ENCODE measurements at regions not wholly inside any gene's neighbourhood (a gene's known extent, or its start where the extent isn't known, plus 50 kb on each side); places are given as distances from the start of the nearest gene placed in this dataset.

DNA sequence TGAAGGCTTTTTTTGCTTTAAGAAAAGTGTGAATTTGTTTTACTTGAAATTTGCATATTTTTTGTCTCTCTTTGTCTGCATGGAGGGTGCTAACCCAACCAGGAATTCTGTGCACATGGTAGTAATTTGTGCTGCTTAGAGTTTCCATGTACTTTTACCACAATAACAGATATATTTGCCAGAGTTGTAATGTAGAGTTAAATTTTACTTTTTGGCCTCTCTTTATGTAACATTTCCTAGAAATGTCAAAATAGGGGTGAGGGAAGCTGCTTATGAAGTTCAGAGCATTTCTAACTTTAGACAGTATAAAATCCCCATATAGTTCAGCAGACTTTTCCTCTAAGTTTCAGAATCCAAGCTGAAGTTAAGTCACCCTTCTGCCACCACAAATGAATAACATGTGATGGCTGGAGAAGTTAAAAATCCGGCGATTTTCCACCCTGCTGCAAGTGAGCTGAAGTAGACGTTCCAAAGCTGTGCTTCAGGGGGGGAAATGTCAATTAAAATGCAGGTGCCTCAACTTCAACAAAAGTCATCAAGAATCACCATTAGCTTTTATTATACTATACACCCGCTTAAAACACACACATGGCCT lies 385.7 kb upstream of the NR2F2 start:
- TF ChIP-seq EP300 (IDR thresholded peaks at IDR 0.05; ENCODE audit: borderline replicate concordance in 1 of 2, low read depth in 1 of 2, low read length in 1 of 2) (no peak), SIN3A (IDR thresholded peaks at IDR 0.05; ENCODE audit: borderline replicate concordance, low read depth, low read length) (no peak), CTCF (IDR thresholded peaks at IDR 0.05) (no peak), POLR2AphosphoS5 (IDR thresholded peaks at IDR 0.05; ENCODE audit: low read depth, low read length) (no peak), FOXJ3 (CRISPR knock-in tag; IDR thresholded peaks at IDR 0.05) (no peak), RFX5 (IDR thresholded peaks at IDR 0.05; ENCODE audit: low read length) (no peak), RAD21 (IDR thresholded peaks at IDR 0.05; ENCODE audit: low read length) (no peak), FOSL2 (IDR thresholded peaks at IDR 0.05; ENCODE audit: borderline replicate concordance, low read depth) (no peak), RXRA (IDR thresholded peaks at IDR 0.05; ENCODE audit: borderline replicate concordance, low read depth) (no peak), CHD2 (IDR thresholded peaks at IDR 0.05; ENCODE audit: low read length, partially characterized antibody) (no peak), GABPA (IDR thresholded peaks at IDR 0.05; ENCODE audit: low read depth) (no peak)
- TF ChIP-seq, protein P1, sequence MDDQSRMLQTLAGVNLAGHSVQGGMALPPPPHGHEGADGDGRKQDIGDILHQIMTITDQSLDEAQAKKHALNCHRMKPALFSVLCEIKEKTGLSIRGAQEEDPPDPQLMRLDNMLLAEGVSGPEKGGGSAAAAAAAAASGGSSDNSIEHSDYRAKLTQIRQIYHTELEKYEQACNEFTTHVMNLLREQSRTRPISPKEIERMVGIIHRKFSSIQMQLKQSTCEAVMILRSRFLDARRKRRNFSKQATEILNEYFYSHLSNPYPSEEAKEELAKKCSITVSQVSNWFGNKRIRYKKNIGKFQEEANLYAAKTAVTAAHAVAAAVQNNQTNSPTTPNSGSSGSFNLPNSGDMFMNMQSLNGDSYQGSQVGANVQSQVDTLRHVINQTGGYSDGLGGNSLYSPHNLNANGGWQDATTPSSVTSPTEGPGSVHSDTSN (IDR thresholded peaks at IDR 0.05) = no peak
- TF ChIP-seq, protein P2, sequence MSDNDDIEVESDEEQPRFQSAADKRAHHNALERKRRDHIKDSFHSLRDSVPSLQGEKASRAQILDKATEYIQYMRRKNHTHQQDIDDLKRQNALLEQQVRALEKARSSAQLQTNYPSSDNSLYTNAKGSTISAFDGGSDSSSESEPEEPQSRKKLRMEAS (IDR thresholded peaks at IDR 0.05; ENCODE audit: low read depth) = no peak
- TF ChIP-seq, protein P3, sequence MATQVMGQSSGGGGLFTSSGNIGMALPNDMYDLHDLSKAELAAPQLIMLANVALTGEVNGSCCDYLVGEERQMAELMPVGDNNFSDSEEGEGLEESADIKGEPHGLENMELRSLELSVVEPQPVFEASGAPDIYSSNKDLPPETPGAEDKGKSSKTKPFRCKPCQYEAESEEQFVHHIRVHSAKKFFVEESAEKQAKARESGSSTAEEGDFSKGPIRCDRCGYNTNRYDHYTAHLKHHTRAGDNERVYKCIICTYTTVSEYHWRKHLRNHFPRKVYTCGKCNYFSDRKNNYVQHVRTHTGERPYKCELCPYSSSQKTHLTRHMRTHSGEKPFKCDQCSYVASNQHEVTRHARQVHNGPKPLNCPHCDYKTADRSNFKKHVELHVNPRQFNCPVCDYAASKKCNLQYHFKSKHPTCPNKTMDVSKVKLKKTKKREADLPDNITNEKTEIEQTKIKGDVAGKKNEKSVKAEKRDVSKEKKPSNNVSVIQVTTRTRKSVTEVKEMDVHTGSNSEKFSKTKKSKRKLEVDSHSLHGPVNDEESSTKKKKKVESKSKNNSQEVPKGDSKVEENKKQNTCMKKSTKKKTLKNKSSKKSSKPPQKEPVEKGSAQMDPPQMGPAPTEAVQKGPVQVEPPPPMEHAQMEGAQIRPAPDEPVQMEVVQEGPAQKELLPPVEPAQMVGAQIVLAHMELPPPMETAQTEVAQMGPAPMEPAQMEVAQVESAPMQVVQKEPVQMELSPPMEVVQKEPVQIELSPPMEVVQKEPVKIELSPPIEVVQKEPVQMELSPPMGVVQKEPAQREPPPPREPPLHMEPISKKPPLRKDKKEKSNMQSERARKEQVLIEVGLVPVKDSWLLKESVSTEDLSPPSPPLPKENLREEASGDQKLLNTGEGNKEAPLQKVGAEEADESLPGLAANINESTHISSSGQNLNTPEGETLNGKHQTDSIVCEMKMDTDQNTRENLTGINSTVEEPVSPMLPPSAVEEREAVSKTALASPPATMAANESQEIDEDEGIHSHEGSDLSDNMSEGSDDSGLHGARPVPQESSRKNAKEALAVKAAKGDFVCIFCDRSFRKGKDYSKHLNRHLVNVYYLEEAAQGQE (IDR thresholded peaks at IDR 0.05; ENCODE audit: low read depth, low read length) = no peak
